SKM-1 treated with dmso at 0.1 percent for 144 hours (cell line): ENCODE measurements at regions not wholly inside any gene's neighbourhood (a gene's known extent, or its start where the extent isn't known, plus 50 kb on each side); places are given as distances from the start of the nearest gene placed in this dataset.

Experiments
- DNase-seq: peaks from one replicate; lab custom pipeline; 2025; ENCODE audit not compliant: unreplicated experiment; lab: John Stamatoyannopoulos, UW

- no peak for DNase-seq
These were observed 214.2 kb upstream of the GSE1 start for GRCh38 chr16:85398688-85399582.

GRCh38 chr16:85399583-85400284, 213.4 kb upstream of the GSE1 start:
- DNase-seq: no peak

- DNase-seq: no peak
These were observed 212.6 kb upstream of the GSE1 start for GRCh38 chr16:85400305-85401205.

GRCh38 chr16:85401370-85401916, 211.7 kb upstream of the GSE1 start:
- no peak for DNase-seq

GRCh38 chr16:85401917-85402766, 211.0 kb upstream of the GSE1 start:
- no peak for DNase-seq

GRCh38 chr16:85402910-85403692, 210.0 kb upstream of the GSE1 start:
- no peak for DNase-seq

- no peak for DNase-seq
These were observed 209.4 kb upstream of the GSE1 start for GRCh38 chr16:85403693-85404092.

- DNase-seq: no peak
These were observed 200.1 kb upstream of the GSE1 start for GRCh38 chr16:85412911-85413520.

- DNase-seq: no peak
These were observed 199.1 kb upstream of the GSE1 start for GRCh38 chr16:85413691-85414663.

- DNase-seq: no peak
These were observed 197.7 kb upstream of the GSE1 start for GRCh38 chr16:85415196-85416090.

GRCh38 chr16:85416228-85417109, 196.7 kb upstream of the GSE1 start:
- DNase-seq: peak; percentile 49

GRCh38 chr16:85417156-85417860, 195.8 kb upstream of the GSE1 start:
- no peak for DNase-seq

GRCh38 chr16:85418978-85419491, 194.1 kb upstream of the GSE1 start:
- DNase-seq: no peak

- DNase-seq: no peak
These were observed 193.4 kb upstream of the GSE1 start for GRCh38 chr16:85419503-85420408.
